ENCODE measurements at regions not wholly inside any gene's neighbourhood (a gene's known extent, or its start where the extent isn't known, plus 50 kb on each side); places are given as distances from the start of the nearest gene placed in this dataset.

GRCh38 chr22:49228431-49229037 lies 599.1 kb downstream of the BRD1 start:
- Histone ChIP-seq H3K27me3 (ENCODE audit: insufficient read depth, low read length) (no peaks in the 10 kb centered on the region), H3K4me3 (ENCODE audit: low read length) (no peak overlapping the region), H3K9me3 (ENCODE audit: low read length) (no peaks in the 10 kb centered on the region), H2AFZ (ENCODE audit: low read depth, low read length) (no peak overlapping the region), H3K36me3 (ENCODE audit: insufficient read depth, low read length) (no peaks in the 10 kb centered on the region), H3K4me1 (ENCODE audit: insufficient read depth, low read length) (no peaks in the 10 kb centered on the region)

- no peaks in the 10 kb centered on the region for H3K36me3 ChIP-seq (ENCODE audit: insufficient read depth, low read length)
- no peaks in the 10 kb centered on the region for H3K4me1 ChIP-seq (ENCODE audit: insufficient read depth, low read length)
- H3K9me3 ChIP-seq (ENCODE audit: low read length): no peaks in the 10 kb centered on the region
- H3K4me3 ChIP-seq (ENCODE audit: low read length): no peak overlapping the region
- no peaks in the 10 kb centered on the region for H3K27me3 ChIP-seq (ENCODE audit: insufficient read depth, low read length)
- no peak overlapping the region for H2AFZ ChIP-seq (ENCODE audit: low read depth, low read length)
Measured at GRCh38 chr22:49227670-49228069, 600.0 kb downstream of the BRD1 start.

- H3K27me3 ChIP-seq (ENCODE audit: insufficient read depth, low read length): no peaks in the 10 kb centered on the region
- no peaks in the 10 kb centered on the region for H3K9me3 ChIP-seq (ENCODE audit: low read length)
- H2AFZ ChIP-seq (ENCODE audit: low read depth, low read length): no peak overlapping the region
- H3K4me3 ChIP-seq (ENCODE audit: low read length): no peak overlapping the region
- H3K4me1 ChIP-seq (ENCODE audit: insufficient read depth, low read length): no peaks in the 10 kb centered on the region
- no peaks in the 10 kb centered on the region for H3K36me3 ChIP-seq (ENCODE audit: insufficient read depth, low read length)
Measured at GRCh38 chr22:49226096-49226495, 601.6 kb downstream of the BRD1 start.

GRCh38 chr22:49224243-49224642 lies 603.4 kb downstream of the BRD1 start:
- no peaks in the 10 kb centered on the region for H3K4me1 ChIP-seq (ENCODE audit: insufficient read depth, low read length)
- H3K9me3 ChIP-seq (ENCODE audit: low read length): no peaks in the 10 kb centered on the region
- H2AFZ ChIP-seq (ENCODE audit: low read depth, low read length): no peak overlapping the region
- H3K4me3 ChIP-seq (ENCODE audit: low read length): no peak overlapping the region
- H3K36me3 ChIP-seq (ENCODE audit: insufficient read depth, low read length): no peaks in the 10 kb centered on the region
- H3K27me3 ChIP-seq (ENCODE audit: insufficient read depth, low read length): no peaks in the 10 kb centered on the region

- no peaks in the 10 kb centered on the region for H3K4me1 ChIP-seq (ENCODE audit: insufficient read depth, low read length)
- no peaks in the 10 kb centered on the region for H3K9me3 ChIP-seq (ENCODE audit: low read length)
- no peaks in the 10 kb centered on the region for H3K27me3 ChIP-seq (ENCODE audit: insufficient read depth, low read length)
- H3K4me3 ChIP-seq (ENCODE audit: low read length): no peak overlapping the region
- H3K36me3 ChIP-seq (ENCODE audit: insufficient read depth, low read length): no peaks in the 10 kb centered on the region
- no peak overlapping the region for H2AFZ ChIP-seq (ENCODE audit: low read depth, low read length)
Measured at GRCh38 chr22:49218142-49218541, 609.5 kb downstream of the BRD1 start.

GRCh38 chr22:49216579-49216978 lies 611.1 kb downstream of the BRD1 start:
- Histone ChIP-seq H3K27me3 (ENCODE audit: insufficient read depth, low read length) (no peaks in the 10 kb centered on the region), H3K9me3 (ENCODE audit: low read length) (no peaks in the 10 kb centered on the region), H3K4me1 (ENCODE audit: insufficient read depth, low read length) (no peaks in the 10 kb centered on the region)

GRCh38 chr22:49215840-49216239 lies 611.8 kb downstream of the BRD1 start:
- Histone ChIP-seq H3K27me3 (ENCODE audit: insufficient read depth, low read length) (no peaks in the 10 kb centered on the region), H2AFZ (ENCODE audit: low read depth, low read length) (no peak overlapping the region)

More at GRCh38 chr22:49216579-49216978, 611.1 kb downstream of the BRD1 start:
- Histone ChIP-seq H2AFZ (ENCODE audit: low read depth, low read length) (no peak overlapping the region), H3K36me3 (ENCODE audit: insufficient read depth, low read length) (no peaks in the 10 kb centered on the region), H3K4me3 (ENCODE audit: low read length) (no peak overlapping the region)

GRCh38 chr22:49214976-49215375 lies 612.7 kb downstream of the BRD1 start:
- no peaks in the 10 kb centered on the region for H3K36me3 ChIP-seq (ENCODE audit: insufficient read depth, low read length)
- H3K27me3 ChIP-seq (ENCODE audit: insufficient read depth, low read length): no peaks in the 10 kb centered on the region
- no peak overlapping the region for H3K4me3 ChIP-seq (ENCODE audit: low read length)
- no peaks in the 10 kb centered on the region for H3K9me3 ChIP-seq (ENCODE audit: low read length)
- H3K4me1 ChIP-seq (ENCODE audit: insufficient read depth, low read length): no peaks in the 10 kb centered on the region
- H2AFZ ChIP-seq (ENCODE audit: low read depth, low read length): no peak overlapping the region

More at GRCh38 chr22:49215840-49216239, 611.8 kb downstream of the BRD1 start:
- no peak overlapping the region for H3K4me3 ChIP-seq (ENCODE audit: low read length)
- H3K36me3 ChIP-seq (ENCODE audit: insufficient read depth, low read length): no peaks in the 10 kb centered on the region
- no peaks in the 10 kb centered on the region for H3K9me3 ChIP-seq (ENCODE audit: low read length)
- H3K4me1 ChIP-seq (ENCODE audit: insufficient read depth, low read length): no peaks in the 10 kb centered on the region

- H3K27me3 ChIP-seq (ENCODE audit: insufficient read depth, low read length): no peaks in the 10 kb centered on the region
- no peak overlapping the region for H3K4me3 ChIP-seq (ENCODE audit: low read length)
- no peak overlapping the region for H2AFZ ChIP-seq (ENCODE audit: low read depth, low read length)
- H3K4me1 ChIP-seq (ENCODE audit: insufficient read depth, low read length): no peaks in the 10 kb centered on the region
- no peaks in the 10 kb centered on the region for H3K36me3 ChIP-seq (ENCODE audit: insufficient read depth, low read length)
- H3K9me3 ChIP-seq (ENCODE audit: low read length): no peaks in the 10 kb centered on the region
Measured at GRCh38 chr22:49213731-49214352, 613.8 kb downstream of the BRD1 start.

- no peaks in the 10 kb centered on the region for H3K36me3 ChIP-seq (ENCODE audit: insufficient read depth, low read length)
- no peaks in the 10 kb centered on the region for H3K4me1 ChIP-seq (ENCODE audit: insufficient read depth, low read length)
- H3K4me3 ChIP-seq (ENCODE audit: low read length): no peak overlapping the region
- no peaks in the 10 kb centered on the region for H3K9me3 ChIP-seq (ENCODE audit: low read length)
- no peak overlapping the region for H2AFZ ChIP-seq (ENCODE audit: low read depth, low read length)
- H3K27me3 ChIP-seq (ENCODE audit: insufficient read depth, low read length): no peaks in the 10 kb centered on the region
Measured at GRCh38 chr22:49212466-49212865, 615.2 kb downstream of the BRD1 start.

GRCh38 chr22:49212002-49212401 lies 615.7 kb downstream of the BRD1 start:
- H3K4me1 ChIP-seq (ENCODE audit: insufficient read depth, low read length): no peaks in the 10 kb centered on the region
- H3K36me3 ChIP-seq (ENCODE audit: insufficient read depth, low read length): no peaks in the 10 kb centered on the region
- H2AFZ ChIP-seq (ENCODE audit: low read depth, low read length): no peak overlapping the region
- H3K4me3 ChIP-seq (ENCODE audit: low read length): no peak overlapping the region
- no peaks in the 10 kb centered on the region for H3K27me3 ChIP-seq (ENCODE audit: insufficient read depth, low read length)
- no peaks in the 10 kb centered on the region for H3K9me3 ChIP-seq (ENCODE audit: low read length)

- Histone ChIP-seq H3K4me3 (ENCODE audit: low read length) (no peak overlapping the region), H3K4me1 (ENCODE audit: insufficient read depth, low read length) (no peaks in the 10 kb centered on the region), H3K36me3 (ENCODE audit: insufficient read depth, low read length) (no peaks in the 10 kb centered on the region), H3K27me3 (ENCODE audit: insufficient read depth, low read length) (no peaks in the 10 kb centered on the region), H3K9me3 (ENCODE audit: low read length) (no peaks in the 10 kb centered on the region), H2AFZ (ENCODE audit: low read depth, low read length) (no peak overlapping the region)
Measured at GRCh38 chr22:49211176-49211575, 616.5 kb downstream of the BRD1 start.

GRCh38 chr22:49210606-49211005 lies 617.1 kb downstream of the BRD1 start:
- H2AFZ ChIP-seq (ENCODE audit: low read depth, low read length): no peak overlapping the region
- no peaks in the 10 kb centered on the region for H3K36me3 ChIP-seq (ENCODE audit: insufficient read depth, low read length)
- no peaks in the 10 kb centered on the region for H3K9me3 ChIP-seq (ENCODE audit: low read length)
- no peak overlapping the region for H3K4me3 ChIP-seq (ENCODE audit: low read length)
- no peaks in the 10 kb centered on the region for H3K27me3 ChIP-seq (ENCODE audit: insufficient read depth, low read length)
- H3K4me1 ChIP-seq (ENCODE audit: insufficient read depth, low read length): no peaks in the 10 kb centered on the region

All from neuron (in vitro differentiated cells).